IMR-90 (cell line): ENCODE measurements at regions not wholly inside any gene's neighbourhood (a gene's known extent, or its start where the extent isn't known, plus 50 kb on each side); places are given as distances from the start of the nearest gene placed in this dataset.

ENCODE experiments used
- ATAC-seq: fragments of 200-7000 bp; cut with Tn5 transposase; 2 replicates; pipeline ENCODE4 v1.9.1; 2020; ENCODE audit warnings: low read depth, mild to moderate bottlenecking, moderate library complexity
- BruUV-seq: library from RNA; stranded (reverse); fragments of 400-500 nt; replicated peaks from 2 replicates; lab custom pipeline; 2021; lab: Mats Ljungman, UMichigan
- CTCF ChIA-PET: fragments of 300-600 bp; formaldehyde crosslinking; extraction: SDS; loops from one replicate; lab custom pipeline; 2021; ENCODE audit warnings: antibody characterized with exemption; lab: Yijun Ruan, JAX
- POLR2A ChIA-PET: fragments of 300-600 bp; sonication (Branson Sonifier 250); formaldehyde crosslinking; loops from one replicate; lab custom pipeline; 2022; ENCODE audit warnings: antibody characterized with exemption; ENCODE audit not compliant: unreplicated experiment; lab: Charles Lee
- DNase-seq: peaks from one replicate; pipeline ENCODE4 v3.0.0; 2013
- H2AFZ ChIP-seq: replicated peaks from 2 replicates; pipeline ENCODE3; 2013; ENCODE audit warnings: low read length, mild to moderate bottlenecking; ENCODE audit not compliant: poor library complexity
- H2AK5ac ChIP-seq: 2 replicates; pipeline ENCODE4 v1.6.1; 2013; ENCODE audit warnings: low read depth, low read length, inconsistent platforms
- H2AK9ac ChIP-seq: replicated peaks from 2 replicates; pipeline ENCODE3; 2013; ENCODE audit warnings: mild to moderate bottlenecking, low read depth, low read length, moderate library complexity; ENCODE audit not compliant: poor library complexity
- H2BK120ac ChIP-seq: 2 replicates; pipeline ENCODE4 v1.6.1; 2013; ENCODE audit warnings: low read depth, low read length, inconsistent platforms
- H2BK15ac ChIP-seq: 3 replicates; pipeline ENCODE4 v1.6.1; 2013; ENCODE audit warnings: low read depth, low read length, inconsistent platforms
- H2BK20ac ChIP-seq: 2 replicates; pipeline ENCODE4 v1.6.1; 2013; ENCODE audit warnings: low read depth, mild to moderate bottlenecking, inconsistent platforms, low read length, moderate library complexity
- H2BK5ac ChIP-seq: 2 replicates; pipeline ENCODE4 v1.6.1; 2013; ENCODE audit warnings: mild to moderate bottlenecking, low read depth, low read length, inconsistent platforms; ENCODE audit not compliant: poor library complexity, severe bottlenecking
- H3K14ac ChIP-seq: replicated peaks from 2 replicates; pipeline ENCODE4 v1.6.1; 2013; ENCODE audit warnings: low read depth, low read length, inconsistent platforms
- H3K18ac ChIP-seq: 2 replicates; pipeline ENCODE4 v1.6.1; 2013; ENCODE audit warnings: low read depth, low read length, control low read depth
- H3K23ac ChIP-seq: 2 replicates; pipeline ENCODE4 v1.6.1; 2013; ENCODE audit warnings: low read depth, low read length, inconsistent platforms
- H3K27ac ChIP-seq: 2 replicates; pipeline ENCODE4 v1.5.1; 2013; ENCODE audit warnings: mild to moderate bottlenecking, control low read depth, low read length; ENCODE audit not compliant: insufficient read depth
- H3K27me3 ChIP-seq: 2 replicates; pipeline ENCODE4 v1.6.1; 2013; ENCODE audit warnings: low read length; ENCODE audit not compliant: control insufficient read depth, insufficient read depth
- H3K36me3 ChIP-seq: 2 replicates; pipeline ENCODE4 v1.6.1; 2013; ENCODE audit warnings: low read length, mixed read lengths; ENCODE audit not compliant: control insufficient read depth, insufficient read depth
- H3K4ac ChIP-seq: 2 replicates; pipeline ENCODE4 v1.6.1; 2013; ENCODE audit warnings: low read depth, low read length, inconsistent platforms
- H3K4me1 ChIP-seq: 2 replicates; pipeline ENCODE4 v1.6.1; 2013; ENCODE audit warnings: low read length, mixed read lengths; ENCODE audit not compliant: control insufficient read depth, insufficient read depth
- H3K4me2 ChIP-seq: 2 replicates; pipeline ENCODE4 v1.6.1; 2013; ENCODE audit warnings: low read depth, mild to moderate bottlenecking, control low read depth, low read length, moderate library complexity
- H3K4me3 ChIP-seq: 2 replicates; pipeline ENCODE4 v1.5.1; 2013; ENCODE audit warnings: low read depth, mild to moderate bottlenecking, control low read depth, low read length, moderate library complexity; ENCODE audit not compliant: insufficient read depth
- H3K56ac ChIP-seq: 2 replicates; pipeline ENCODE4 v1.6.1; 2013; ENCODE audit warnings: low read length, inconsistent platforms; ENCODE audit not compliant: insufficient read depth; ENCODE audit errors: extremely low read depth
- H3K79me1 ChIP-seq, 2 experiments: 2 replicates each; pipeline ENCODE4 v1.6.1; 2013; ENCODE audit warnings: low read length in 2 of 2, inconsistent platforms in 1 of 2, low read depth in 1 of 2
- H3K9ac ChIP-seq: 2 replicates; pipeline ENCODE4 v1.6.1; 2013; ENCODE audit warnings: low read depth, low read length, control low read depth
- H3K9me1 ChIP-seq: 2 replicates; pipeline ENCODE4 v1.6.1; 2013; ENCODE audit warnings: low read length, inconsistent platforms; ENCODE audit not compliant: insufficient read depth
- H3K9me3 ChIP-seq: 2 replicates; pipeline ENCODE4 v1.6.1; 2013; ENCODE audit warnings: low read length; ENCODE audit not compliant: control insufficient read depth, insufficient read depth
- H4K20me1 ChIP-seq: 2 replicates; pipeline ENCODE4 v1.6.1; 2013; ENCODE audit warnings: low read length, inconsistent platforms; ENCODE audit not compliant: insufficient read depth
- H4K5ac ChIP-seq: 2 replicates; pipeline ENCODE4 v1.6.1; 2013; ENCODE audit warnings: mild to moderate bottlenecking, low read depth, low read length, control low read depth
- H4K8ac ChIP-seq, 2 experiments: 2 replicates each; pipeline ENCODE4 v1.6.1; 2013; ENCODE audit warnings: low read depth in 2 of 2, low read length in 2 of 2, control low read depth in 1 of 2, inconsistent platforms in 1 of 2
- H4K91ac ChIP-seq: 2 replicates; pipeline ENCODE4 v1.6.1; 2013; ENCODE audit warnings: low read depth, low read length, inconsistent platforms; ENCODE audit not compliant: insufficient read depth
- BHLHE40 ChIP-seq: fragments of 150-350 bp; IDR thresholded peaks from 2 replicates; pipeline ENCODE4 v1.6.1; 2016; ENCODE audit warnings: mild to moderate bottlenecking, low read depth, low read length
- CHD1 ChIP-seq: IDR thresholded peaks from 2 replicates; pipeline ENCODE4 v1.6.1; 2012; ENCODE audit warnings: low read depth, low read length, improper control_type of control experiment
- FOS ChIP-seq: fragments of 150-350 bp; IDR thresholded peaks from 2 replicates; pipeline ENCODE4 v1.6.1; 2016; ENCODE audit warnings: low read depth, low read length
- MAFK ChIP-seq: IDR thresholded peaks from 2 replicates; pipeline ENCODE4 v1.6.1; 2012; ENCODE audit warnings: low read depth, low read length, improper control_type of control experiment
- MAZ ChIP-seq: IDR thresholded peaks from 2 replicates; pipeline ENCODE4 v1.6.1; 2012; ENCODE audit warnings: low read depth, mild to moderate bottlenecking, low read length, improper control_type of control experiment, moderate library complexity, borderline replicate concordance
- RFX5 ChIP-seq: IDR thresholded peaks from 2 replicates; pipeline ENCODE4 v1.8.0; 2012; ENCODE audit warnings: low read depth, mild to moderate bottlenecking, low read length, moderate library complexity
- WGBS, 2 experiments: methylation state at CpG; one replicate each; pipeline versions ENCODE4 v1.1.5 to v1.1.7; 2013; ENCODE audit warnings: missing lambda C conversion rate in 2 of 2; ENCODE audit not compliant: insufficient read length in 1 of 2; ENCODE audit errors: extremely low coverage in 2 of 2; 5-methylcytosine and 5-hydroxymethylcytosine counted together
- dilution Hi-C: fragments of 300-500 bp; cut with HindIII; formaldehyde crosslinking; loops from one replicate; pipeline ENCODE4 v1.14.3; 2018; ENCODE audit warnings: low sequenced_read_pairs; ENCODE audit not compliant: unreplicated experiment
- in situ Hi-C: fragments of 300-500 bp; cut with MboI; formaldehyde crosslinking; loops from 3 replicates; pipeline ENCODE4 v1.14.3; 2019; ENCODE audit warnings: low sequenced_read_pairs, inconsistent platforms, mixed read lengths
- intact Hi-C: fragments of 100-400 bp; cut with micrococcal nuclease; formaldehyde crosslinking; loops from 2 replicates; pipeline ENCODE4 v1.10.0; 2022

GRCh38 chr10:120087109-120087508 is 194.6 kb downstream of the SEC23IP start:
- DNase-seq (no peak), ATAC-seq (no peak)
- WGBS, 2 experiments = no CpG with 5 or more reads among the region's 3 CpGs
- BruUV-seq = no TSS peak
- Histone ChIP-seq H3K23ac (no peak overlapping the region), H3K36me3 (no peaks in the 10 kb centered on the region), H4K91ac (no peak overlapping the region), H2BK5ac (no peak overlapping the region), H2AK9ac (no peak overlapping the region), H3K27ac (no peak overlapping the region), H2BK120ac (no peak overlapping the region), H3K4me1 (no peaks in the 10 kb centered on the region), H3K4me2 (no peak overlapping the region), H2BK15ac (no peak overlapping the region), H2BK20ac (no peak overlapping the region), H2AK5ac (no peak overlapping the region), H3K4ac (no peak overlapping the region), H4K8ac (no peak overlapping the region), H3K18ac (no peak overlapping the region), H3K4me3 (no peak overlapping the region), H3K9me1 (no peaks in the 10 kb centered on the region), H2AFZ (no peak overlapping the region), H3K9ac (no peak overlapping the region), H4K20me1 (no peaks in the 10 kb centered on the region), H3K56ac (no peak overlapping the region), H3K9me3 (no peaks in the 10 kb centered on the region; the same call in 1 of the 2 replicates), H3K27me3 (no peaks in the 10 kb centered on the region), H3K79me1 (no peaks in the 10 kb centered on the region), H3K14ac (no peak overlapping the region), H4K5ac (no peak overlapping the region)
- dilution Hi-C loops = no loop called here
- TF ChIP-seq RFX5 (no peak), FOS (no peak), MAZ (no peak), CHD1 (no peak), BHLHE40 (no peak), MAFK (no peak)
- in situ Hi-C loops = no loop called here
- ChIA-PET POLR2A (no interaction called here), CTCF (no interaction called here)
- intact Hi-C loops = no loop called here
